ENCODE measurements at regions not wholly inside any gene's neighbourhood (a gene's known extent, or its start where the extent isn't known, plus 50 kb on each side); places are given as distances from the start of the nearest gene placed in this dataset.

- Histone ChIP-seq H3K4me1 (ENCODE audit: insufficient read depth, low read length) (no peaks in the 10 kb centered on the region), H3K9me3 (ENCODE audit: control insufficient read depth in 1 of 2, low read length in 2 of 2) (no peaks in the 10 kb centered on the region), H3K4me3 (ENCODE audit: low read length in 2 of 2) (no peak overlapping the region), H3K36me3 (ENCODE audit: insufficient read depth, low read length) (no peaks in the 10 kb centered on the region), H3K27me3 (ENCODE audit: insufficient read depth, low read length) (no peaks in the 10 kb centered on the region), H3K27ac (ENCODE audit: low read depth, low read length) (no peak overlapping the region)
- no peak overlapping the region for H3K4me3 Mint-ChIP-seq
- H3K36me3 Mint-ChIP-seq, result no peaks in the 10 kb centered on the region
- ChIA-PET POLR2A (ENCODE audit: partially characterized antibody) (no interaction called here), CTCF (ENCODE audit: partially characterized antibody) (no interaction called here)
- peaks cover 0 to 2% of the 10 kb centered on the region in 2 donors for H3K27me3 Mint-ChIP-seq
- DNase-seq, result no peak
- H3K9me3 Mint-ChIP-seq, result peaks cover 0 to 1% (median 0%) of the 10 kb centered on the region in 8 donors
- H3K4me1 Mint-ChIP-seq, result no peaks in the 10 kb centered on the region
- no peak overlapping the region for H3K27ac Mint-ChIP-seq
- intact Hi-C loops (cut with micrococcal nuclease), result no loop called here
Measured at GRCh38 chr2:59920307-59920706, 633.1 kb downstream of the BCL11A start.

- ChIA-PET POLR2A (ENCODE audit: partially characterized antibody) (no interaction called here), CTCF (ENCODE audit: partially characterized antibody) (no interaction called here)
- DNase-seq, result no peak
- no peaks in the 10 kb centered on the region for H3K9me3 ChIP-seq (ENCODE audit: control insufficient read depth in 1 of 2, low read length in 2 of 2)
- no peak overlapping the region for H3K27ac ChIP-seq (ENCODE audit: low read depth, low read length)
- H3K4me3 ChIP-seq (ENCODE audit: low read length in 2 of 2), result no peak overlapping the region
- intact Hi-C loops (cut with micrococcal nuclease), result no loop called here
- no peaks in the 10 kb centered on the region for H3K27me3 ChIP-seq (ENCODE audit: insufficient read depth, low read length)
- Mint-ChIP-seq H3K27ac (no peak overlapping the region), H3K4me1 (no peaks in the 10 kb centered on the region), H3K27me3 (peaks cover 0 to 2% of the 10 kb centered on the region in 2 donors), H3K36me3 (no peaks in the 10 kb centered on the region), H3K4me3 (no peak overlapping the region), H3K9me3 (peaks cover 0 to 4% (median 0%) of the 10 kb centered on the region in 8 donors)
- no peaks in the 10 kb centered on the region for H3K36me3 ChIP-seq (ENCODE audit: insufficient read depth, low read length)
- H3K4me1 ChIP-seq (ENCODE audit: insufficient read depth, low read length), result no peaks in the 10 kb centered on the region
Measured at GRCh38 chr2:59919579-59919978, 633.9 kb downstream of the BCL11A start.

- H3K27me3 Mint-ChIP-seq, result no peaks in the 10 kb centered on the region
- ChIA-PET CTCF (ENCODE audit: partially characterized antibody) (interaction anchor here (1.2 kb wide), 1 partner anchor 24 kb away, joined by 3 read pairs; no protein-coding TSS in a partner anchor), POLR2A (ENCODE audit: partially characterized antibody) (no interaction called here)
- no peaks in the 10 kb centered on the region for H3K36me3 Mint-ChIP-seq
- no peak overlapping the region for H3K27ac ChIP-seq (ENCODE audit: low read depth, low read length)
- H3K4me1 Mint-ChIP-seq, result no peaks in the 10 kb centered on the region
- no peaks in the 10 kb centered on the region for H3K4me1 ChIP-seq (ENCODE audit: insufficient read depth, low read length)
- H3K4me3 Mint-ChIP-seq, result no peak overlapping the region
- H3K9me3 ChIP-seq (ENCODE audit: control insufficient read depth in 1 of 2, low read length in 2 of 2), result no peaks in the 10 kb centered on the region
- H3K9me3 Mint-ChIP-seq, result peaks cover 0 to 2% (median 0%) of the 10 kb centered on the region in 8 donors
- no peaks in the 10 kb centered on the region for H3K27me3 ChIP-seq (ENCODE audit: insufficient read depth, low read length)
- no peak for DNase-seq
- no peak overlapping the region for H3K4me3 ChIP-seq (ENCODE audit: low read length in 2 of 2)
- H3K36me3 ChIP-seq (ENCODE audit: insufficient read depth, low read length), result no peaks in the 10 kb centered on the region
- intact Hi-C loops (cut with micrococcal nuclease), result no loop called here
- no peak overlapping the region for H3K27ac Mint-ChIP-seq
Measured at GRCh38 chr2:59912042-59912441, 641.4 kb downstream of the BCL11A start.

- Histone ChIP-seq H3K27me3 (ENCODE audit: insufficient read depth, low read length) (no peaks in the 10 kb centered on the region), H3K4me1 (ENCODE audit: insufficient read depth, low read length) (no peaks in the 10 kb centered on the region), H3K36me3 (ENCODE audit: insufficient read depth, low read length) (no peaks in the 10 kb centered on the region), H3K4me3 (ENCODE audit: low read length in 2 of 2) (no peak overlapping the region), H3K27ac (ENCODE audit: low read depth, low read length) (no peak overlapping the region), H3K9me3 (ENCODE audit: control insufficient read depth in 1 of 2, low read length in 2 of 2) (no peaks in the 10 kb centered on the region)
- DNase-seq, result no peak
- ChIA-PET POLR2A (ENCODE audit: partially characterized antibody) (no interaction called here), CTCF (ENCODE audit: partially characterized antibody) (no interaction called here)
- H3K27me3 Mint-ChIP-seq, result no peaks in the 10 kb centered on the region
- peaks cover 0 to 2% (median 0%) of the 10 kb centered on the region in 8 donors for H3K9me3 Mint-ChIP-seq
- no peak overlapping the region for H3K27ac Mint-ChIP-seq
- intact Hi-C loops (cut with micrococcal nuclease), result no loop called here
- no peak overlapping the region for H3K4me3 Mint-ChIP-seq
- no peaks in the 10 kb centered on the region for H3K4me1 Mint-ChIP-seq
- no peaks in the 10 kb centered on the region for H3K36me3 Mint-ChIP-seq
Measured at GRCh38 chr2:59910166-59910565, 643.3 kb downstream of the BCL11A start.

- no peaks in the 10 kb centered on the region for H3K9me3 ChIP-seq (ENCODE audit: control insufficient read depth in 1 of 2, low read length in 2 of 2)
- Mint-ChIP-seq H3K36me3 (no peaks in the 10 kb centered on the region), H3K27ac (no peak overlapping the region), H3K4me3 (no peak overlapping the region), H3K9me3 (no peaks in the 10 kb centered on the region), H3K27me3 (no peaks in the 10 kb centered on the region), H3K4me1 (no peaks in the 10 kb centered on the region)
- no peak overlapping the region for H3K4me3 ChIP-seq (ENCODE audit: low read length in 2 of 2)
- H3K27me3 ChIP-seq (ENCODE audit: insufficient read depth, low read length), result no peaks in the 10 kb centered on the region
- no peak for DNase-seq
- H3K27ac ChIP-seq (ENCODE audit: low read depth, low read length), result no peak overlapping the region
- POLR2A ChIA-PET (ENCODE audit: partially characterized antibody), result no interaction called here
- intact Hi-C loops (cut with micrococcal nuclease), result no loop called here
- CTCF ChIA-PET (ENCODE audit: partially characterized antibody), result no interaction called here
- no peaks in the 10 kb centered on the region for H3K36me3 ChIP-seq (ENCODE audit: insufficient read depth, low read length)
- no peaks in the 10 kb centered on the region for H3K4me1 ChIP-seq (ENCODE audit: insufficient read depth, low read length)
Measured at GRCh38 chr2:59909147-59909546, 644.3 kb downstream of the BCL11A start.

GRCh38 chr2:59905731-59906130 lies 647.7 kb downstream of the BCL11A start:
- Mint-ChIP-seq H3K4me1 (no peaks in the 10 kb centered on the region), H3K4me3 (no peak overlapping the region), H3K9me3 (no peaks in the 10 kb centered on the region), H3K27ac (no peak overlapping the region), H3K27me3 (no peaks in the 10 kb centered on the region), H3K36me3 (no peaks in the 10 kb centered on the region)
- Histone ChIP-seq H3K4me3 (ENCODE audit: low read length in 2 of 2) (no peak overlapping the region), H3K36me3 (ENCODE audit: insufficient read depth, low read length) (no peaks in the 10 kb centered on the region), H3K27ac (ENCODE audit: low read depth, low read length) (no peak overlapping the region), H3K9me3 (ENCODE audit: control insufficient read depth in 1 of 2, low read length in 2 of 2) (no peaks in the 10 kb centered on the region), H3K27me3 (ENCODE audit: insufficient read depth, low read length) (no peaks in the 10 kb centered on the region), H3K4me1 (ENCODE audit: insufficient read depth, low read length) (no peaks in the 10 kb centered on the region)
- DNase-seq, result no peak
- CTCF ChIA-PET (ENCODE audit: partially characterized antibody), result no interaction called here
- intact Hi-C loops (cut with micrococcal nuclease), result no loop called here
- POLR2A ChIA-PET (ENCODE audit: partially characterized antibody), result no interaction called here

GRCh38 chr2:59903994-59904544 lies 649.4 kb downstream of the BCL11A start:
- POLR2A ChIA-PET (ENCODE audit: partially characterized antibody), result no interaction called here
- H3K27me3 Mint-ChIP-seq, result no peaks in the 10 kb centered on the region
- H3K4me3 ChIP-seq (ENCODE audit: low read length in 2 of 2), result no peak overlapping the region
- CTCF ChIA-PET (ENCODE audit: partially characterized antibody), result no interaction called here
- H3K9me3 Mint-ChIP-seq, result no peaks in the 10 kb centered on the region
- H3K27ac ChIP-seq (ENCODE audit: low read depth, low read length), result no peak overlapping the region
- DNase-seq, result no peak
- no peaks in the 10 kb centered on the region for H3K4me1 Mint-ChIP-seq
- no peaks in the 10 kb centered on the region for H3K36me3 Mint-ChIP-seq
- no peak overlapping the region for H3K4me3 Mint-ChIP-seq
- H3K27me3 ChIP-seq (ENCODE audit: insufficient read depth, low read length), result no peaks in the 10 kb centered on the region
- H3K27ac Mint-ChIP-seq, result no peak overlapping the region
- no peaks in the 10 kb centered on the region for H3K9me3 ChIP-seq (ENCODE audit: control insufficient read depth in 1 of 2, low read length in 2 of 2)
- no peaks in the 10 kb centered on the region for H3K4me1 ChIP-seq (ENCODE audit: insufficient read depth, low read length)
- intact Hi-C loops (cut with micrococcal nuclease), result no loop called here
- no peaks in the 10 kb centered on the region for H3K36me3 ChIP-seq (ENCODE audit: insufficient read depth, low read length)
